Epidermal melanocyte (primary cell): ENCODE measurements at regions not wholly inside any gene's neighbourhood (a gene's known extent, or its start where the extent isn't known, plus 50 kb on each side); places are given as distances from the start of the nearest gene placed in this dataset.

Experiments
- DNase-seq: peaks from one replicate; pipeline ENCODE4 v3.0.0; 2011; ENCODE audit warnings: low spot score; ENCODE audit not compliant: insufficient read length

DNA sequence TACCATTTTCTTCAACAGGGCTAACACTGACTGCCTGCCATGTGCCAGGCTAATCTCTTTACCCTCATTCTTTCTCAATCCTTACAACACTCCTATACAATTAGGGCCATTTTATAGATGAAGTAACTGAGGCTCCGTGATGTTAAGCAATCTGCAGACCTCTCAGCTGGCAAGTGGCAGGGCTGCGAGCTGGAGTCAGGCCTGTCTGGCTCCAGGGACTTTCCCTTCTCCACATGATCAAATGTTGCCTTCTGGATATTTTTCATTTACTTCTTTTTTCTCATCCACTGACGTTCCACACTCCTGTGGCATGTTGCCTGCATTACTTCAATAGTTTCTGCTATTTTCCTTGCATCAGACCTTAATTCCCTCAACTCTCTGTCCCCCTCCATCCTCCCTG, 55.2 kb upstream of the TAGAP start:
- DNase-seq, result no peak

- DNase-seq, result no peak
Measured at GRCh38 chr6:159099276-159099675, 54.5 kb upstream of the TAGAP start.

GRCh38 chr6:159098636-159099106, 53.9 kb upstream of the TAGAP start:
- no peak for DNase-seq

DNA sequence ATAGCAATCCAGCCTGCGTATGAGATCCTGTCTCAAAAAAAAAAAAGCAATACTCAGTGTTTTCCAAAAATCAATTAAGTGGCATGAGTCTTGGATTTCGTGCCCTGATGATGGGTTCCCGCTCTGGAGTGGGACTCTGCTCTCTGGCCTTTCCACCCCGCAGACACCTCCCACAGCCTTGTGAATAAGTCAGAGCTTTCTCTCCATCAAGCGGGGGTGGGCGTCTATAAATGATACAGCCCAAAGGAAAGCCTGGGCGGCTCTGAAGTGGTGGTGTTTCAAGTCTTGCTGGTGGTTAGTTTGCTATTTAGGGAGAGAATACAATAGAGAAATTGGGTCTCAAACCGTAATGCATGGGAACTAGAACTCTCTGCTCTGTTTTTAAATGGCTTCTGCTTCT, 52.5 kb upstream of the TAGAP start:
- DNase-seq, result no peak

GRCh38 chr6:159095616-159096015, 50.8 kb upstream of the TAGAP start:
- DNase-seq, result no peak

GRCh38 chr6:159094444-159095252, 49.9 kb upstream of the TAGAP start:
- no peak for DNase-seq
